Keratinocyte (primary cell): ENCODE measurements at regions not wholly inside any gene's neighbourhood (a gene's known extent, or its start where the extent isn't known, plus 50 kb on each side); places are given as distances from the start of the nearest gene placed in this dataset.

Experiments used
- DNase-seq: peaks from one replicate; pipeline ENCODE4 v3.0.0-alpha.2; 2011; ENCODE audit warnings: low read depth, missing footprints, low spot score
- FAIRE-seq: peaks from 2 replicates; lab custom pipeline; 2011; peaks lifted over from hg19 to GRCh38; lab: Jason Lieb, UNC
- H2AFZ ChIP-seq: 2 replicates; pipeline ENCODE4 v1.6.0; 2012; ENCODE audit warnings: low read length, control low read depth, inconsistent platforms; ENCODE audit not compliant: control insufficient read depth
- H3K27ac ChIP-seq: 2 replicates; pipeline ENCODE4 v1.5.1; 2011; ENCODE audit warnings: low read length; ENCODE audit not compliant: control insufficient read depth, insufficient read depth
- H3K27me3 ChIP-seq: 3 replicates; pipeline ENCODE4 v1.6.0; 2011; ENCODE audit warnings: low read length; ENCODE audit not compliant: control insufficient read depth, insufficient read depth; ENCODE audit errors: extremely low read depth
- H3K36me3 ChIP-seq, 2 experiments: 2 replicates in 1 of 2; 3 replicates in 1 of 2; pipeline ENCODE4 v1.5.1; 2011; ENCODE audit warnings: low read length in 2 of 2, mild to moderate bottlenecking in 1 of 2; ENCODE audit not compliant: control insufficient read depth in 2 of 2, insufficient read depth in 2 of 2; ENCODE audit errors: extremely low read depth in 1 of 2
- H3K4me1 ChIP-seq: 3 replicates; pipeline ENCODE4 v1.5.1; 2011; ENCODE audit warnings: low read length; ENCODE audit not compliant: control insufficient read depth, insufficient read depth; ENCODE audit errors: extremely low read depth
- H3K4me2 ChIP-seq: 3 replicates; pipeline ENCODE4 v1.6.0; 2011; ENCODE audit warnings: low read depth, low read length; ENCODE audit not compliant: control insufficient read depth, insufficient read depth; ENCODE audit errors: extremely low read depth
- H3K4me3 ChIP-seq, 3 experiments: fragments of 200-600 bp in 1 of 3; sonication (generic) in 1 of 3; 2 replicates in 2 of 3; 3 replicates in 1 of 3; pipeline ENCODE4 v1.5.1; 2011 to 2016; ENCODE audit warnings: low read length in 3 of 3, mild to moderate bottlenecking in 3 of 3, control low read depth in 2 of 3, inconsistent platforms in 1 of 3, low read depth in 1 of 3, mixed read lengths in 1 of 3, mixed run types in 1 of 3, moderate library complexity in 1 of 3; ENCODE audit not compliant: control insufficient read depth in 2 of 3, insufficient read depth in 2 of 3; ENCODE audit errors: extremely low read depth in 1 of 3
- H3K79me2 ChIP-seq: 2 replicates; pipeline ENCODE4 v1.6.0; 2012; ENCODE audit warnings: low read length; ENCODE audit not compliant: control insufficient read depth, insufficient read depth
- H3K9ac ChIP-seq: 3 replicates; pipeline ENCODE4 v1.6.0; 2011; ENCODE audit warnings: low read length; ENCODE audit not compliant: control insufficient read depth, insufficient read depth; ENCODE audit errors: extremely low read depth
- H3K9me1 ChIP-seq: 3 replicates; pipeline ENCODE4 v1.6.0; 2011; ENCODE audit warnings: low read length; ENCODE audit not compliant: control insufficient read depth, insufficient read depth; ENCODE audit errors: extremely low read depth
- H3K9me3 ChIP-seq: 2 replicates; pipeline ENCODE4 v1.5.1; 2012; ENCODE audit warnings: low read depth, low read length; ENCODE audit not compliant: control insufficient read depth
- H4K20me1 ChIP-seq: 3 replicates; pipeline ENCODE4 v1.6.0; 2011; ENCODE audit warnings: low read length; ENCODE audit not compliant: control insufficient read depth, insufficient read depth; ENCODE audit errors: extremely low read depth
- EZH2 ChIP-seq: IDR thresholded peaks from one replicate; pipeline ENCODE4 v1.6.1; 2012; ENCODE audit warnings: inconsistent platforms, mild to moderate bottlenecking, low read length, moderate library complexity
- dilution Hi-C: fragments of 300-500 bp; cut with MboI; formaldehyde crosslinking; loops from one replicate; pipeline ENCODE4 v1.7.0; 2020; ENCODE audit warnings: low sequenced_read_pairs; ENCODE audit not compliant: extremely low pct_ligation_motif_present
- TF ChIP-seq, protein P1 (sequence below), 3 experiments: IDR thresholded peaks in 1 of 3; conservative IDR thresholded peaks in 1 of 3; optimal IDR thresholded peaks in 1 of 3; 2 replicates in 2 of 3; 3 replicates in 1 of 3; pipeline versions ENCODE3 to v1.5.1; 2011; ENCODE audit warnings: low read length in 3 of 3, mild to moderate bottlenecking in 3 of 3, moderate library complexity in 2 of 3, control low read depth in 1 of 3, inconsistent platforms in 1 of 3; ENCODE audit not compliant: insufficient read depth in 2 of 3; ENCODE audit errors: extremely low read depth in 1 of 3

DNA sequence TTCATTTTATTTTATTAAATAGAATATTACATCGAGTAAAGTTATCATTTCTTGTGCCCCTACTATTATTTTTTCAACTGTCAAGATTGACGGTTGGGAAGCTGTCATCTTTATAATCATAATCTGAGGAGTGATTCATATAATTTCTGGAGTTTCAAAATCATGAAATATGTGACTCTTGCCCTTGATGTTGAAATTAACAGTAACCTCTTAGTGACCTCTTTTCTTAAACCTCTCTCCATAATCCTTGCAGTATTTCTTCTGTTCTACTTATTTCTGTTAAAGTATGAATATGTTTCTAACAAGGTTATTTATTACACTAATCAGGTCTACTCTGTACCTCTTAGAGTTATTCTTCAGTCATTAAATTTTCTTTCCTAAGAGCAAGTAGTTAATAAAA is 663.8 kb downstream of the LIG4 start:
- no peak for DNase-seq
- no peaks in the 10 kb centered on the region for H3K79me2 ChIP-seq
- H3K4me2 ChIP-seq: no peak overlapping the region
- no peaks in the 10 kb centered on the region for H3K9me1 ChIP-seq
- no peak overlapping the region for H3K27ac ChIP-seq
- H3K27me3 ChIP-seq: no peaks in the 10 kb centered on the region
- no peaks in the 10 kb centered on the region for H3K4me1 ChIP-seq
- dilution Hi-C loops: no loop called here
- H3K9ac ChIP-seq: no peak overlapping the region
- FAIRE-seq: no peak
- no peak overlapping the region for H2AFZ ChIP-seq
- H3K4me3 ChIP-seq: no peak overlapping the region
- H3K36me3 ChIP-seq: no peaks in the 10 kb centered on the region
- H3K9me3 ChIP-seq: no peaks in the 10 kb centered on the region
- TF ChIP-seq EZH2: no peak
- H4K20me1 ChIP-seq: no peaks in the 10 kb centered on the region

DNA sequence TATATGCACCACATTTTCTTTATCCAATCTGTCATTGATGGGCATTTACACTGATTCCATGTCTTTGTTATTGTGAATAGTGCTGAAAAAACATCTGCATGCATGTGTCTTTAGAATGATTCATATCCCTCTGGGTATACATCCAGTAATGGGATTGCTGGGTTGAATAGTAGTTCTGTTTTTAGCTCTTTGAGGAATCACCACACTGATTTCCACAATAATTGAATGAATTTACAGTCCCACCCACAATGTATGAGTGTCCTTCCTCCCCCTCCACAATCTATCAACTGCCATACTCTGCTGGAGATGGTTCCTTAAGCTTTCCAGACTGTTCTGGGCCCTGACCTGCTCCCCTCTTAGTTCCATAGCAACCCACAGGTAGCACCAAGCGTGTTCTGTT is 667.0 kb downstream of the LIG4 start:
- H3K27me3 ChIP-seq: no peaks in the 10 kb centered on the region
- H4K20me1 ChIP-seq: no peaks in the 10 kb centered on the region
- dilution Hi-C loops: no loop called here
- FAIRE-seq (no peak), DNase-seq (no peak)
- H3K4me3 ChIP-seq: no peak overlapping the region
- H3K9me1 ChIP-seq: no peaks in the 10 kb centered on the region
- no peaks in the 10 kb centered on the region for H3K4me1 ChIP-seq
- no peak overlapping the region for H3K27ac ChIP-seq
- no peaks in the 10 kb centered on the region for H3K36me3 ChIP-seq
- H3K79me2 ChIP-seq: no peaks in the 10 kb centered on the region
- TF ChIP-seq EZH2: no peak
- TF ChIP-seq, protein P1, sequence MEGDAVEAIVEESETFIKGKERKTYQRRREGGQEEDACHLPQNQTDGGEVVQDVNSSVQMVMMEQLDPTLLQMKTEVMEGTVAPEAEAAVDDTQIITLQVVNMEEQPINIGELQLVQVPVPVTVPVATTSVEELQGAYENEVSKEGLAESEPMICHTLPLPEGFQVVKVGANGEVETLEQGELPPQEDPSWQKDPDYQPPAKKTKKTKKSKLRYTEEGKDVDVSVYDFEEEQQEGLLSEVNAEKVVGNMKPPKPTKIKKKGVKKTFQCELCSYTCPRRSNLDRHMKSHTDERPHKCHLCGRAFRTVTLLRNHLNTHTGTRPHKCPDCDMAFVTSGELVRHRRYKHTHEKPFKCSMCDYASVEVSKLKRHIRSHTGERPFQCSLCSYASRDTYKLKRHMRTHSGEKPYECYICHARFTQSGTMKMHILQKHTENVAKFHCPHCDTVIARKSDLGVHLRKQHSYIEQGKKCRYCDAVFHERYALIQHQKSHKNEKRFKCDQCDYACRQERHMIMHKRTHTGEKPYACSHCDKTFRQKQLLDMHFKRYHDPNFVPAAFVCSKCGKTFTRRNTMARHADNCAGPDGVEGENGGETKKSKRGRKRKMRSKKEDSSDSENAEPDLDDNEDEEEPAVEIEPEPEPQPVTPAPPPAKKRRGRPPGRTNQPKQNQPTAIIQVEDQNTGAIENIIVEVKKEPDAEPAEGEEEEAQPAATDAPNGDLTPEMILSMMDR (optimal IDR thresholded peaks at IDR 0.05 in 1 of 3, IDR thresholded peaks at IDR 0.05 in 1 of 3, conservative IDR thresholded peaks at IDR 0.05 in 1 of 3; ENCODE audit: extremely low read depth in 1 of 3, insufficient read depth in 2 of 3, low read length in 3 of 3): no peak
- H2AFZ ChIP-seq: no peak overlapping the region
- no peaks in the 10 kb centered on the region for H3K9me3 ChIP-seq
- no peak overlapping the region for H3K4me2 ChIP-seq
- no peak overlapping the region for H3K9ac ChIP-seq

DNA sequence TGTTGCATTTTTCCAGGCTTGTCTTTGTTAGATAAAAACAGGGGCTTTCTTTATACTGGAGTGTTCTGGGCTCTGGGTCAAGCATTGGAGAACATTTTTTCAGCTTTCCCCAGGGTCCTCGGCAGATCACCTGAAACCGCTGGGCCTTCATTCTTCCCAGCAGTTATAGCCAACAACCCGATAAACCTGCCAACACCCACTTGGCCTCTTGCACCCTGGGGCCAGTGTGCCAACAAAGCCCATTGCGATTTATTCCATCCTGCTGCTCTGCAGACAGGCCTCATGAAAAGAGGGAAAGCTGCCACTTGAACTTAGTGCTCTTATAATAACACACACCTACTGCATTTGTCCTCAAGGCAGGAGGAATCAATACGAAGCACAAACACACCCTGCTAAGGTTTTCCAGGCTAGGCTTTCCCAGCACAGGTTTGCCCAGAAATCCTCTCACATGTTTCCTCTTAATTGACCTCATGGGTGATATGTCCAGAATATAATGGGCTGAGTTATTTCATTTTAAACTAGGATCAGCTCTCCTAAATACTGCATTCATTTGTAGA is 669.3 kb downstream of the LIG4 start:
- DNase-seq: no peak
- no peaks in the 10 kb centered on the region for H3K79me2 ChIP-seq
- no peak overlapping the region for H3K27ac ChIP-seq
- H3K36me3 ChIP-seq: no peaks in the 10 kb centered on the region
- H4K20me1 ChIP-seq: no peaks in the 10 kb centered on the region
- H3K4me2 ChIP-seq: no peak overlapping the region
- H3K27me3 ChIP-seq: no peaks in the 10 kb centered on the region
- H3K4me3 ChIP-seq: no peak overlapping the region
- no peak for FAIRE-seq
- H3K4me1 ChIP-seq: no peaks in the 10 kb centered on the region
- H3K9me1 ChIP-seq: no peaks in the 10 kb centered on the region
- dilution Hi-C loops: no loop called here
- TF ChIP-seq, protein P1 (optimal IDR thresholded peaks at IDR 0.05 in 1 of 3, IDR thresholded peaks at IDR 0.05 in 1 of 3, conservative IDR thresholded peaks at IDR 0.05 in 1 of 3; ENCODE audit: extremely low read depth in 1 of 3, insufficient read depth in 2 of 3, low read length in 3 of 3): no peak
- no peaks in the 10 kb centered on the region for H3K9me3 ChIP-seq
- H2AFZ ChIP-seq: no peak overlapping the region
- H3K9ac ChIP-seq: no peak overlapping the region
